A549 (cell line): ENCODE measurements at regions not wholly inside any gene's neighbourhood (a gene's known extent, or its start where the extent isn't known, plus 50 kb on each side); places are given as distances from the start of the nearest gene placed in this dataset.

Source experiments
- ATAC-seq, 2 experiments: fragments of 200-7000 bp in 1 of 2; fragments of >200 bp in 1 of 2; cut with Nextera tagmentation in 1 of 2; cut with Tn5 transposase in 1 of 2; 3 replicates each; pipeline versions ENCODE4 v1.8.0 to v1.9.1; 2018 to 2020; ENCODE audit warnings: mild to moderate bottlenecking in 1 of 2, moderate library complexity in 1 of 2
- CTCF ChIA-PET: fragments of 300-600 bp; sonication (Branson Sonifier 250); formaldehyde crosslinking; extraction: SDS; loops from one replicate; lab custom pipeline; 2021; ENCODE audit warnings: antibody characterized with exemption, inconsistent platforms; lab: Yijun Ruan, JAX
- POLR2A ChIA-PET: fragments of 350-600 bp; formaldehyde crosslinking; extraction: SDS; loops from one replicate; lab custom pipeline; 2021; ENCODE audit warnings: antibody characterized with exemption, inconsistent platforms; lab: Yijun Ruan, JAX
- DNase-seq, 2 experiments: peaks; one replicate each; pipeline versions ENCODE4 v3.0.0 to v3.0.0-alpha.2; 2011 to 2016; ENCODE audit warnings: low read depth in 1 of 2, low spot score in 1 of 2
- FAIRE-seq: peaks from 2 replicates; lab custom pipeline; 2011; peaks lifted over from hg19 to GRCh38; lab: Jason Lieb, UNC
- H3K27ac ChIP-seq, 2 experiments: fragments of >200 bp; sonication (Bioruptor Twin); formaldehyde crosslinking; 3 replicates each; pipeline ENCODE4 v1.5.1; 2016 to 2017
- H3K4me1 ChIP-seq: fragments of >200 bp; sonication (Bioruptor Twin); formaldehyde crosslinking; 3 replicates; pipeline ENCODE4 v1.6.1; 2016
- H3K4me2 ChIP-seq: fragments of >200 bp; sonication (Bioruptor Twin); formaldehyde crosslinking; 3 replicates; pipeline ENCODE4 v1.6.1; 2016
- H3K4me3 ChIP-seq: fragments of >200 bp; sonication (Bioruptor Twin); formaldehyde crosslinking; 3 replicates; pipeline ENCODE4 v1.5.1; 2016
- H3K9me3 ChIP-seq: fragments of >200 bp; sonication (Bioruptor Twin); formaldehyde crosslinking; 3 replicates; pipeline ENCODE4 v1.6.1; 2016
- CHD2 ChIP-seq: fragments of 150-350 bp; IDR thresholded peaks from 2 replicates; pipeline ENCODE4 v1.6.1; 2014; ENCODE audit warnings: low read length; ENCODE audit not compliant: partially characterized antibody
- CHD4 ChIP-seq: fragments of 200-600 bp; sonication (generic); IDR thresholded peaks from 2 replicates; pipeline ENCODE4 v1.6.1; 2016; ENCODE audit warnings: antibody characterized with exemption, mild to moderate bottlenecking, borderline replicate concordance
- EHF ChIP-seq: fragments of 250-450 bp; sonication (Bioruptor Pico); IDR thresholded peaks from 2 replicates; pipeline ENCODE4 v1.5.0; 2020; ENCODE audit warnings: mild to moderate bottlenecking
- ESRRA ChIP-seq: fragments of 150-350 bp; IDR thresholded peaks from 2 replicates; pipeline ENCODE4 v1.6.1; 2014; ENCODE audit warnings: mild to moderate bottlenecking, low read length, borderline replicate concordance
- HOXB13 ChIP-seq: fragments of 250-450 bp; sonication (Bioruptor Pico); IDR thresholded peaks from 2 replicates; pipeline ENCODE4 v1.5.0; 2020; ENCODE audit warnings: low read depth, mild to moderate bottlenecking, moderate library complexity
- JUNB ChIP-seq: fragments of >200 bp; sonication (Bioruptor Twin); formaldehyde crosslinking; IDR thresholded peaks from 2 replicates; pipeline ENCODE4 v1.6.1; 2016
- KDM5A ChIP-seq: fragments of 200-600 bp; sonication (generic); IDR thresholded peaks from 2 replicates; pipeline ENCODE4 v1.6.1; 2016; ENCODE audit warnings: antibody characterized with exemption, mild to moderate bottlenecking
- MAFK ChIP-seq: fragments of 450-650 bp; IDR thresholded peaks from 2 replicates; pipeline ENCODE4 v1.6.1; 2014; ENCODE audit not compliant: partially characterized antibody
- NPAS2 ChIP-seq: fragments of 250-450 bp; sonication (Bioruptor Pico); IDR thresholded peaks from 2 replicates; pipeline ENCODE4 v1.8.0; 2022; ENCODE audit warnings: mild to moderate bottlenecking, moderate library complexity, borderline replicate concordance
- PHF8 ChIP-seq: fragments of 200-600 bp; sonication (generic); IDR thresholded peaks from 2 replicates; pipeline ENCODE4 v1.6.1; 2016; ENCODE audit warnings: low read depth, mild to moderate bottlenecking, antibody characterized with exemption, moderate library complexity, borderline replicate concordance
- RAD21 ChIP-seq, 2 experiments: fragments of >200 bp in 1 of 2; sonication (Bioruptor Twin) in 1 of 2; formaldehyde crosslinking in 1 of 2; IDR thresholded peaks in 1 of 2; conservative IDR thresholded peaks in 1 of 2; 2 replicates in 1 of 2; 3 replicates in 1 of 2; pipeline ENCODE4 v1.6.1; 2012 to 2018; ENCODE audit warnings: inconsistent platforms in 1 of 2
- RARB ChIP-seq: fragments of 250-450 bp; sonication (Bioruptor Pico); IDR thresholded peaks from 2 replicates; pipeline ENCODE4 v1.8.0; 2021; ENCODE audit warnings: mild to moderate bottlenecking, moderate library complexity
- RCOR1 ChIP-seq: fragments of 150-350 bp; IDR thresholded peaks from 2 replicates; pipeline ENCODE4 v1.6.1; 2014; ENCODE audit warnings: antibody characterized with exemption, low read length, low read depth
- RNF2 ChIP-seq: fragments of 200-600 bp; sonication (generic); IDR thresholded peaks from 2 replicates; pipeline ENCODE4 v1.6.1; 2016; ENCODE audit warnings: low read depth, mild to moderate bottlenecking, antibody characterized with exemption, moderate library complexity, borderline replicate concordance
- SMC3 ChIP-seq: fragments of >200 bp; sonication (Bioruptor Twin); formaldehyde crosslinking; IDR thresholded peaks from 3 replicates; pipeline ENCODE4 v1.6.1; 2018; ENCODE audit warnings: inconsistent platforms
- TP53 ChIP-seq: fragments of 250-450 bp; sonication (Bioruptor Pico); IDR thresholded peaks from 2 replicates; pipeline ENCODE4 v1.5.0; 2021; ENCODE audit warnings: mild to moderate bottlenecking, moderate library complexity
- ZC3H11A ChIP-seq: fragments of 450-650 bp; IDR thresholded peaks from 2 replicates; pipeline ENCODE4 v1.6.1; 2014; ENCODE audit warnings: antibody characterized with exemption, mild to moderate bottlenecking
- ZFP36 ChIP-seq: fragments of 450-650 bp; IDR thresholded peaks from 2 replicates; pipeline ENCODE4 v1.6.1; 2014; ENCODE audit warnings: borderline replicate concordance; ENCODE audit not compliant: partially characterized antibody
- WGBS: methylation state at CpG from one replicate; pipeline ENCODE4 v1.1.6; 2017; ENCODE audit errors: missing lambda C conversion rate; 5-methylcytosine and 5-hydroxymethylcytosine counted together
- TF ChIP-seq, protein P1 (sequence below): fragments of 250-450 bp; sonication (Bioruptor Pico); IDR thresholded peaks from 2 replicates; pipeline ENCODE4 v1.5.0; 2021; ENCODE audit warnings: mild to moderate bottlenecking, moderate library complexity, borderline replicate concordance
- TF ChIP-seq, protein P2 (sequence below): fragments of >200 bp; sonication (Bioruptor Twin); formaldehyde crosslinking; IDR thresholded peaks from 2 replicates; pipeline ENCODE4 v1.6.1; 2016
- TF ChIP-seq, protein P3 (sequence below): IDR thresholded peaks from 2 replicates; pipeline ENCODE4 v1.6.1; 2012
- TF ChIP-seq, protein P4 (sequence below): fragments of 250-450 bp; sonication (Bioruptor Pico); IDR thresholded peaks from 2 replicates; pipeline ENCODE4 v1.5.0; 2020; ENCODE audit warnings: low read depth, mild to moderate bottlenecking, moderate library complexity
- TF ChIP-seq, protein P5 (sequence below): fragments of 150-350 bp; IDR thresholded peaks from 2 replicates; pipeline ENCODE4 v1.6.1; 2014; ENCODE audit warnings: low read depth, mild to moderate bottlenecking, low read length
- TF ChIP-seq, protein P6 (sequence below): IDR thresholded peaks from 2 replicates; pipeline ENCODE4 v1.6.1; 2012; ENCODE audit warnings: low read depth, borderline replicate concordance
- TF ChIP-seq, protein P7 (sequence below): fragments of 450-650 bp; IDR thresholded peaks from 2 replicates; pipeline ENCODE4 v1.6.1; 2014; ENCODE audit warnings: antibody characterized with exemption

DNA sequence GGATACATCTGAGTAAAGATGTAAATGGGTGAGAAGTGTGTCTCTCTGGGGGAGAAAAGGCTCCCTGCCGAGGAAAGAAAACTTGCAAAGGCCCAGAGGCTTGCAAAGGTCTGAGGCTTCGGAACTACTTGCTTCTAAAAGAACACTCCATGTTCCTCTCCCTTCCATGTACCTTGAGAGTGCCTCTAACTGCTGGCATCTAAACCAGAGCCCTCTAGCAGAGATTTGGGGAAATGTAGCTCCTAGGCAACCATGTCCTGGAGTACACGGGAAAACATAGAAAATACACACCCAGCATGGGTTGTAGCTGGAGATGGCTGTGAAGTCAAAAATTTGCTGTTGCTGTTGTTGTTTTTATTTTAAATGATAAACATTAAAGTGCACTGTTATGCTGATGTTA, 151.6 kb downstream of the SYK start (continued):
- TF ChIP-seq, protein P1, sequence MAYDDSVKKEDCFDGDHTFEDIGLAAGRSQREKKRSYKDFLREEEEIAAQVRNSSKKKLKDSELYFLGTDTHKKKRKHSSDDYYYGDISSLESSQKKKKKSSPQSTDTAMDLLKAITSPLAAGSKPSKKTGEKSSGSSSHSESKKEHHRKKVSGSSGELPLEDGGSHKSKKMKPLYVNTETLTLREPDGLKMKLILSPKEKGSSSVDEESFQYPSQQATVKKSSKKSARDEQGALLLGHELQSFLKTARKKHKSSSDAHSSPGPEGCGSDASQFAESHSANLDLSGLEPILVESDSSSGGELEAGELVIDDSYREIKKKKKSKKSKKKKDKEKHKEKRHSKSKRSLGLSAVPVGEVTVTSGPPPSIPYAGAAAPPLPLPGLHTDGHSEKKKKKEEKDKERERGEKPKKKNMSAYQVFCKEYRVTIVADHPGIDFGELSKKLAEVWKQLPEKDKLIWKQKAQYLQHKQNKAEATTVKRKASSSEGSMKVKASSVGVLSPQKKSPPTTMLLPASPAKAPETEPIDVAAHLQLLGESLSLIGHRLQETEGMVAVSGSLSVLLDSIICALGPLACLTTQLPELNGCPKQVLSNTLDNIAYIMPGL (CRISPR knock-in tag), result no peak
- TF ChIP-seq RCOR1 (no peak), SMC3 (no peak), MAFK (no peak), PHF8 (no peak), KDM5A (no peak), JUNB (no peak), TP53 (CRISPR knock-in tag) (no peak), EHF (CRISPR knock-in tag) (no peak)
- TF ChIP-seq, all 56 proteins: peak for 0

DNA sequence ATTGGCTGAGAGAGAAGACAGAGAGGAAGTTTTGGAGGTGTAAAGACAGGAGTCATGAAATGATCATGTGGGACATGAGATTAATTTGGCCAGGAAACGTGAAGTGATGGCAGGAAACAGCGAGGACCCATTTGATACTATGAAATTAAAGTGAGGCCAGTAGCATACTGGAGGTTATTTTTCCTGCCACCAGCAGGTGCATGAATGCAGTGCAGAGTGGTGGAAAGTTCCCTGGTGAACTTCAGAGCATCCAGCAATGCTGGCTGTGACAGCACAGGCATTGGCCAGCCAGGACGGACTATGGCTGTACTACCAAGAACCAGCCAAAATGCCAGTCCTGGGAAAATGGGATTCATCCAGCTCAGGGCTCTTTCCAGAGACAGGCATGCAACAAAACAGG, 152.2 kb downstream of the SYK start:
- Histone ChIP-seq H3K27ac (no peak overlapping the region), H3K4me3 (no peak overlapping the region), H3K4me2 (no peak overlapping the region), H3K9me3 (no peaks in the 10 kb centered on the region), H3K4me1 (no peaks in the 10 kb centered on the region)
- WGBS, result 51% methylated on average over 3 of the region's 3 CpGs
- ATAC-seq (peak; percentile 51 to 62; a peak in 2 of 6 replicates), DNase-seq (no peak), FAIRE-seq (no peak)
- TF ChIP-seq, protein P2, sequence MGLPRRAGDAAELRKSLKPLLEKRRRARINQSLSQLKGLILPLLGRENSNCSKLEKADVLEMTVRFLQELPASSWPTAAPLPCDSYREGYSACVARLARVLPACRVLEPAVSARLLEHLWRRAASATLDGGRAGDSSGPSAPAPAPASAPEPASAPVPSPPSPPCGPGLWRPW, result no peak
- TF ChIP-seq, protein P3, sequence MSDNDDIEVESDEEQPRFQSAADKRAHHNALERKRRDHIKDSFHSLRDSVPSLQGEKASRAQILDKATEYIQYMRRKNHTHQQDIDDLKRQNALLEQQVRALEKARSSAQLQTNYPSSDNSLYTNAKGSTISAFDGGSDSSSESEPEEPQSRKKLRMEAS, result no peak
- TF ChIP-seq, protein P4, sequence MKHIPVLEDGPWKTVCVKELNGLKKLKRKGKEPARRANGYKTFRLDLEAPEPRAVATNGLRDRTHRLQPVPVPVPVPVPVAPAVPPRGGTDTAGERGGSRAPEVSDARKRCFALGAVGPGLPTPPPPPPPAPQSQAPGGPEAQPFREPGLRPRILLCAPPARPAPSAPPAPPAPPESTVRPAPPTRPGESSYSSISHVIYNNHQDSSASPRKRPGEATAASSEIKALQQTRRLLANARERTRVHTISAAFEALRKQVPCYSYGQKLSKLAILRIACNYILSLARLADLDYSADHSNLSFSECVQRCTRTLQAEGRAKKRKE (CRISPR knock-in tag), result no peak
- no peak for TF ChIP-seq ZC3H11A
- TF ChIP-seq, protein P5, sequence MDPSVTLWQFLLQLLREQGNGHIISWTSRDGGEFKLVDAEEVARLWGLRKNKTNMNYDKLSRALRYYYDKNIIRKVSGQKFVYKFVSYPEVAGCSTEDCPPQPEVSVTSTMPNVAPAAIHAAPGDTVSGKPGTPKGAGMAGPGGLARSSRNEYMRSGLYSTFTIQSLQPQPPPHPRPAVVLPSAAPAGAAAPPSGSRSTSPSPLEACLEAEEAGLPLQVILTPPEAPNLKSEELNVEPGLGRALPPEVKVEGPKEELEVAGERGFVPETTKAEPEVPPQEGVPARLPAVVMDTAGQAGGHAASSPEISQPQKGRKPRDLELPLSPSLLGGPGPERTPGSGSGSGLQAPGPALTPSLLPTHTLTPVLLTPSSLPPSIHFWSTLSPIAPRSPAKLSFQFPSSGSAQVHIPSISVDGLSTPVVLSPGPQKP, result no peak
- TF ChIP-seq CHD4, result no peak
- TF ChIP-seq CHD2, result no peak
- no peak for TF ChIP-seq RCOR1
- ChIA-PET POLR2A (no interaction called here), CTCF (interaction anchor here (1.0 kb wide), 1 partner anchor 18 kb away, joined by 3 read pairs; no protein-coding TSS in a partner anchor)

DNA sequence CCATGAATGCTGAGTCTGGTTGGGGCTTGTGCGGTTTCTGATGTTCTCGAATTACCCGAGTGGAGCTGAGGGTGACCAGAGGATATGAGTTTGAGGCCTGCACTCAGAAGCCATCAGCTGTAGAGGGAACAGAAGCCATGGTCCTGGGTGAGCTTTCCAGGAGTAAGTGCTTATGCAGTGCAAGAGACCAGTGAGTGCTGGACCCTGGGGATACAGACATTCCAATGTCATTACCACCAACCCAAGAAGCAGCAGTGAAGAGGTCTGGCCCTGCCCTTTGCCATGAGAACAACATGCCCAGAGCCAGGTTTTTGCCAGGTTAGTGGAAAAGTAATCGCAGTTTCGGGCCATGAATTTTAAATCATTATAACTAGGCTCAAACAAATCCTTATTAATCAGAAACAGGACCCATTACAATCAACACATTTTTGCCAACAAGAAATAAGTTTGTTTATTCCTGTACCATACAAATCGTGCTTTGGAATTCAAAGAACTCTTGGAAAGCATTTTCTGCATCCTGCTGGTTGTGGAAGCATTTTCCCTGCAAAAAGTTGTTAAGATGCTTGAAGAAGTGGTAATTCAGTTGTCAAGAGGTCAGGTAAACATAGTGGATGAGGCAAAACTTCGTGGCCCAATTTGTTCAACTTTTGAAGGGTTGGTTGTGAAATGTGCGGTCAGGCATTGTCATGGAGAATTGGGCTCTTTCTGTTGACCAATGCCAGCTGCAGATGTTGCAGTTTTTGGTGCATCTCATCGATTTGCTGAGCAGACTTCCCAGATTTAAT, 154.6 kb downstream of the SYK start:
- WGBS, result 62% methylated on average over 9 of the region's 9 CpGs
- FAIRE-seq (no peak), DNase-seq (no peak), ATAC-seq (no peak)
- no peaks in the 10 kb centered on the region for H3K9me3 ChIP-seq
- no peak overlapping the region for H3K4me2 ChIP-seq
- POLR2A ChIA-PET, result interaction anchor here (0.6 kb wide), 1 partner anchor 771 kb away, joined by 4 read pairs; no protein-coding TSS in a partner anchor
- CTCF ChIA-PET, result interaction anchor here (1.0 kb wide), 2 partner anchors 40 to 772 kb away, joined by 3 to 4 read pairs; no protein-coding TSS in a partner anchor
- H3K27ac ChIP-seq, result no peak overlapping the region
- no peak overlapping the region for H3K4me3 ChIP-seq
- no peaks in the 10 kb centered on the region; the same call in 2 of the 3 replicates for H3K4me1 ChIP-seq
- TF ChIP-seq RNF2, result no peak
- no peak for TF ChIP-seq RARB (CRISPR knock-in tag)
- TF ChIP-seq, protein P6, sequence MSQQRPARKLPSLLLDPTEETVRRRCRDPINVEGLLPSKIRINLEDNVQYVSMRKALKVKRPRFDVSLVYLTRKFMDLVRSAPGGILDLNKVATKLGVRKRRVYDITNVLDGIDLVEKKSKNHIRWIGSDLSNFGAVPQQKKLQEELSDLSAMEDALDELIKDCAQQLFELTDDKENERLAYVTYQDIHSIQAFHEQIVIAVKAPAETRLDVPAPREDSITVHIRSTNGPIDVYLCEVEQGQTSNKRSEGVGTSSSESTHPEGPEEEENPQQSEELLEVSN, result no peak
- no peak for TF ChIP-seq CHD4
- no peak for TF ChIP-seq PHF8
- TF ChIP-seq NPAS2 (CRISPR knock-in tag), result no peak
- no peak for TF ChIP-seq ZFP36
- TF ChIP-seq HOXB13 (CRISPR knock-in tag), result no peak
- TF ChIP-seq EHF (CRISPR knock-in tag), result no peak
- TF ChIP-seq, protein P7, sequence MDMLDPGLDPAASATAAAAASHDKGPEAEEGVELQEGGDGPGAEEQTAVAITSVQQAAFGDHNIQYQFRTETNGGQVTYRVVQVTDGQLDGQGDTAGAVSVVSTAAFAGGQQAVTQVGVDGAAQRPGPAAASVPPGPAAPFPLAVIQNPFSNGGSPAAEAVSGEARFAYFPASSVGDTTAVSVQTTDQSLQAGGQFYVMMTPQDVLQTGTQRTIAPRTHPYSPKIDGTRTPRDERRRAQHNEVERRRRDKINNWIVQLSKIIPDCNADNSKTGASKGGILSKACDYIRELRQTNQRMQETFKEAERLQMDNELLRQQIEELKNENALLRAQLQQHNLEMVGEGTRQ, result no peak
- no peak for TF ChIP-seq RAD21 (conservative IDR thresholded peaks at IDR 0.05 in 1 of 2, IDR thresholded peaks at IDR 0.05 in 1 of 2)
- TF ChIP-seq ESRRA, result no peak
